ENCODE measurements at regions not wholly inside any gene's neighbourhood (a gene's known extent, or its start where the extent isn't known, plus 50 kb on each side); places are given as distances from the start of the nearest gene placed in this dataset.

- TF ChIP-seq CTCF (IDR thresholded peaks at IDR 0.05; ENCODE audit: low read depth, low read length, missing control alignments): no peak
- no peak overlapping the region for H3K4me3 ChIP-seq (ENCODE audit: low read depth, low read length)
- DNase-seq (ENCODE audit: low read depth): no peak
These were observed 339.2 kb upstream of the NECTIN3 start for GRCh38 chr3:110732420-110732819.

DNA sequence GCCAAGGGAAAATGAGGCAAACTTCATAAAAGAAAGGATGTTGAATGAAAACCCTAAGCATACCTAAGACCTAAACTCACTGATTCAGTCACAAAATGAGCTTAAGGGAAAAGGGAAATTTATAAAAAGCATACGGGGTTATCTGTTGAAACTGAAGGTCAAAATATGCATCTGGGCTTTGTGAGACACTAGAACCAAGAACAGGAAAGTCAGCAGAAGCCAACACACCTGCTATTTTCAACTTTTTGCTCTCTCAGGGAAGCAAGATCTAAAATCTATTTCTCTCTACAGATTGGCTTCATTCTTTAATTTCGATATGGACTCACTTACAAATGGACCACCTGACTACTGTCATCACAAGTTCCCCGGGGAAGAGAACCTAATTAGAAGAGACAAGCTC is 338.6 kb upstream of the NECTIN3 start:
- no peak overlapping the region for H3K4me3 ChIP-seq (ENCODE audit: low read depth, low read length)
- TF ChIP-seq CTCF (IDR thresholded peaks at IDR 0.05; ENCODE audit: low read depth, low read length, missing control alignments): no peak
- DNase-seq (ENCODE audit: low read depth): no peak

GRCh38 chr3:110734524-110734923 is 337.1 kb upstream of the NECTIN3 start:
- H3K4me3 ChIP-seq (ENCODE audit: low read depth, low read length): no peak overlapping the region
- no peak for DNase-seq (ENCODE audit: low read depth)
- no peak for TF ChIP-seq CTCF (IDR thresholded peaks at IDR 0.05; ENCODE audit: low read depth, low read length, missing control alignments)

- no peak for TF ChIP-seq CTCF (IDR thresholded peaks at IDR 0.05; ENCODE audit: low read depth, low read length, missing control alignments)
- no peak overlapping the region for H3K4me3 ChIP-seq (ENCODE audit: low read depth, low read length)
- no peak for DNase-seq (ENCODE audit: low read depth)
These were observed 335.3 kb upstream of the NECTIN3 start for GRCh38 chr3:110736332-110736731.

- DNase-seq (ENCODE audit: low read depth): no peak
- H3K4me3 ChIP-seq (ENCODE audit: low read depth, low read length): no peak overlapping the region
- TF ChIP-seq CTCF (IDR thresholded peaks at IDR 0.05; ENCODE audit: low read depth, low read length, missing control alignments): no peak
These were observed 333.1 kb upstream of the NECTIN3 start for GRCh38 chr3:110738531-110738930.

DNA sequence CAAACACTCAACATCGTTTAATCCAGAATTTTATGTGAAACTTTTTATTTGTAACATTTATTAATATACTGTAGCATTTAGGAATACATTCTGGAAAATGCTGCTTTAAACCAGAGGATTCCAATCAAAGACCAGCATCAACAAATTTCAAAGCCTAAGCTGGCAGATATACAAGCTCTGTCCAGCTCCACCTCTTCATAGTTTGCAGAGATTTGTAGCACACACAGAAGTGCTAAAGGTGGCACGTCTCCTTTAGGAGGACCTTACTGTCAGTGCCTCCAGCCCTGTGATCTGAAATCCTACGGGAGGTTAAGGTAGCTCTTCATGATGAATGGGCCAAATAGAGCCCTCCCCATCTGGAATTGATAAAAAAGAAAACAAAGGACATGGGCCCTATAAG is 329.7 kb upstream of the NECTIN3 start:
- DNase-seq (ENCODE audit: low read depth): no peak
- TF ChIP-seq CTCF (IDR thresholded peaks at IDR 0.05; ENCODE audit: low read depth, low read length, missing control alignments): no peak

GRCh38 chr3:110743202-110743601 is 328.4 kb upstream of the NECTIN3 start:
- no peak overlapping the region for H3K4me3 ChIP-seq (ENCODE audit: low read depth, low read length)
- DNase-seq (ENCODE audit: low read depth): no peak
- TF ChIP-seq CTCF (IDR thresholded peaks at IDR 0.05; ENCODE audit: low read depth, low read length, missing control alignments): no peak

More for the DNA sequence above, 329.7 kb upstream of the NECTIN3 start:
- no peak overlapping the region for H3K4me3 ChIP-seq (ENCODE audit: low read depth, low read length)

All from GM12864 (cell line).